Gastrocnemius medialis (tissue), 4 donors: ENCODE measurements at regions not wholly inside any gene's neighbourhood (a gene's known extent, or its start where the extent isn't known, plus 50 kb on each side); places are given as distances from the start of the nearest gene placed in this dataset.

Experiments used
- ATAC-seq, 2 donors: fragments of 150-250 bp; one replicate each; pipeline ENCODE4 v1.9.1; 2016
- DNase-seq, 2 donors: peaks; one replicate each; pipeline ENCODE4 v3.0.0-alpha.2; 2019
- H3K27ac ChIP-seq, 4 donors: fragments of 200-600 bp; sonication (generic); 1 replicate in 1 of 4; 2 replicates in 3 of 4; pipeline ENCODE4 v1.5.1; 2016 to 2018; ENCODE audit warnings: mild to moderate bottlenecking in 2 of 4, moderate library complexity in 1 of 4
- H3K27me3 ChIP-seq, 3 donors: fragments of 200-600 bp; sonication (generic) in 2 of 3; 1 replicate in 1 of 3; 2 replicates in 2 of 3; pipeline versions ENCODE4 v1.5.1 to v1.6.0; 2016 to 2019; ENCODE audit warnings: mild to moderate bottlenecking in 1 of 3, moderate library complexity in 1 of 3
- H3K36me3 ChIP-seq, 2 donors: fragments of 200-600 bp; sonication (generic) in 1 of 2; one replicate each; pipeline ENCODE4 v1.5.1; 2017 to 2018
- H3K4me1 ChIP-seq, 2 donors: fragments of 200-600 bp; sonication (generic) in 1 of 2; one replicate each; pipeline ENCODE4 v1.5.1; 2016 to 2017; ENCODE audit warnings: mild to moderate bottlenecking in 2 of 2
- H3K4me3 ChIP-seq, 4 donors: fragments of 200-600 bp; sonication (generic) in 3 of 4; 1 replicate in 1 of 4; 2 replicates in 3 of 4; pipeline ENCODE4 v1.5.1; 2016 to 2019; ENCODE audit warnings: mild to moderate bottlenecking in 2 of 4
- H3K9me3 ChIP-seq, 3 donors: fragments of 200-600 bp; sonication (generic) in 2 of 3; 1 replicate in 1 of 3; 2 replicates in 2 of 3; pipeline ENCODE4 v1.5.1; 2016 to 2019
- POLR2A ChIP-seq, 2 donors: fragments of 450-650 bp; IDR thresholded peaks; one replicate each; pipeline ENCODE4 v1.6.1; 2017; ENCODE audit warnings: antibody characterized with exemption in 2 of 2, mild to moderate bottlenecking in 2 of 2, moderate library complexity in 2 of 2
- in situ Hi-C, 4 donors: fragments of 200-750 bp; cut with MboI; loops; one replicate each; pipeline versions ENCODE4 v1.15.0 to v1.8.0; 2017; ENCODE audit warnings: low sequenced_read_pairs in 4 of 4
- intact Hi-C: fragments of 100-400 bp; cut with DNase I; formaldehyde crosslinking; loops from one replicate; pipeline ENCODE4 v1.15.1; 2023; ENCODE audit warnings: low total_unique reads
- TF ChIP-seq, protein P1 (sequence below), 5 experiments: fragments of 450-650 bp in 3 of 5; fragments of 200-600 bp in 2 of 5; sonication (generic) in 2 of 5; IDR thresholded peaks in 4 of 5; conservative IDR thresholded peaks in 1 of 5; 1 replicate in 4 of 5; 2 replicates in 1 of 5; pipeline ENCODE4 v1.5.1; 2016 to 2019; ENCODE audit warnings: antibody characterized with exemption in 5 of 5, mild to moderate bottlenecking in 3 of 5, moderate library complexity in 3 of 5

DNA sequence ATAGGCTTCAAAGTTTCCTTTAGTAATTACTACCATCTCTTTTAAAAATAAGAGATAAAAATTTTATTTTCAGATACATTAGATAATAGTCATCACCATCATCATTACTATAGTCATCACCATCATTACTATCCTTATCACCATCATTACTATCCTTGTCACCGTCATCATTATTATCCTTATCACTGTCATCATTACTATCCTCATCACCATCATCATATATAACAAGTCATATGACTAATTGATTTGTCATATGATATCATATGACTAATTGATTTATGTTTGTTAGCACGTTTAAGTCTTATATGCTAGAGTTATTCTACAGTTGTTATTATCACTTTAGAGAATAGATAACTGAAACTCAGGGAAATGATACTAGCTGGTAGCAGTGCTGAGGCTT, 382.1 kb upstream of the CDH18 start:
- intact Hi-C loops (no loop called here), in situ Hi-C loops (no loop called here)
- H3K4me3 ChIP-seq = no peak overlapping the region
- H3K27me3 ChIP-seq = no peaks in the 10 kb centered on the region
- no peaks in the 10 kb centered on the region for H3K9me3 ChIP-seq
- ATAC-seq (no peak), DNase-seq (no peak)
- H3K27ac ChIP-seq = no peak overlapping the region
- TF ChIP-seq, protein P1, sequence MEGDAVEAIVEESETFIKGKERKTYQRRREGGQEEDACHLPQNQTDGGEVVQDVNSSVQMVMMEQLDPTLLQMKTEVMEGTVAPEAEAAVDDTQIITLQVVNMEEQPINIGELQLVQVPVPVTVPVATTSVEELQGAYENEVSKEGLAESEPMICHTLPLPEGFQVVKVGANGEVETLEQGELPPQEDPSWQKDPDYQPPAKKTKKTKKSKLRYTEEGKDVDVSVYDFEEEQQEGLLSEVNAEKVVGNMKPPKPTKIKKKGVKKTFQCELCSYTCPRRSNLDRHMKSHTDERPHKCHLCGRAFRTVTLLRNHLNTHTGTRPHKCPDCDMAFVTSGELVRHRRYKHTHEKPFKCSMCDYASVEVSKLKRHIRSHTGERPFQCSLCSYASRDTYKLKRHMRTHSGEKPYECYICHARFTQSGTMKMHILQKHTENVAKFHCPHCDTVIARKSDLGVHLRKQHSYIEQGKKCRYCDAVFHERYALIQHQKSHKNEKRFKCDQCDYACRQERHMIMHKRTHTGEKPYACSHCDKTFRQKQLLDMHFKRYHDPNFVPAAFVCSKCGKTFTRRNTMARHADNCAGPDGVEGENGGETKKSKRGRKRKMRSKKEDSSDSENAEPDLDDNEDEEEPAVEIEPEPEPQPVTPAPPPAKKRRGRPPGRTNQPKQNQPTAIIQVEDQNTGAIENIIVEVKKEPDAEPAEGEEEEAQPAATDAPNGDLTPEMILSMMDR (IDR thresholded peaks at IDR 0.05 in 4 of 5, conservative IDR thresholded peaks at IDR 0.05 in 1 of 5) = no peak
- no peak for TF ChIP-seq POLR2A (IDR thresholded peaks at IDR 0.05)
- H3K4me1 ChIP-seq = no peaks in the 10 kb centered on the region
- H3K36me3 ChIP-seq = no peaks in the 10 kb centered on the region

DNA sequence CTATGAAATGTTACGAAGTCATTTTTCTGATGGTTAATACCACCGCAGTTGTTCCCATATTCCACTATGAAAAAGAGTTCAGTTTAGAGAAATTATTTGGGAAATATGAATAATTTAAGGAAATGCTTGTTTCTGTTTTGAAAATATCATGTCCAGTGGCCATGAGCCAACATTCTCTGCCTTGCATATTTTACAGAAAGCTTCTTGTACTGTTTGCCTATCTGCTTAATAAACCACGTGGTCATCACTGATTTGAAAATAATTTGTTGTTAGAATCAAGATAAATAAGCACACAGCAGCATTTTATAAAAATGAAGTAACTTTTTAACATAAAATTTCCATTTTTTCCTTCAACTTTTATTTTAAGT, 381.5 kb upstream of the CDH18 start:
- no peak overlapping the region for H3K4me3 ChIP-seq
- no peaks in the 10 kb centered on the region for H3K9me3 ChIP-seq
- intact Hi-C loops (no loop called here), in situ Hi-C loops (no loop called here)
- no peaks in the 10 kb centered on the region for H3K27me3 ChIP-seq
- no peak for ATAC-seq
- H3K4me1 ChIP-seq = no peaks in the 10 kb centered on the region
- H3K36me3 ChIP-seq = no peaks in the 10 kb centered on the region
- H3K27ac ChIP-seq = no peak overlapping the region
- TF ChIP-seq POLR2A (IDR thresholded peaks at IDR 0.05) = no peak
- TF ChIP-seq, protein P1 (IDR thresholded peaks at IDR 0.05 in 4 of 5, conservative IDR thresholded peaks at IDR 0.05 in 1 of 5) = no peak
- no peak for DNase-seq

DNA sequence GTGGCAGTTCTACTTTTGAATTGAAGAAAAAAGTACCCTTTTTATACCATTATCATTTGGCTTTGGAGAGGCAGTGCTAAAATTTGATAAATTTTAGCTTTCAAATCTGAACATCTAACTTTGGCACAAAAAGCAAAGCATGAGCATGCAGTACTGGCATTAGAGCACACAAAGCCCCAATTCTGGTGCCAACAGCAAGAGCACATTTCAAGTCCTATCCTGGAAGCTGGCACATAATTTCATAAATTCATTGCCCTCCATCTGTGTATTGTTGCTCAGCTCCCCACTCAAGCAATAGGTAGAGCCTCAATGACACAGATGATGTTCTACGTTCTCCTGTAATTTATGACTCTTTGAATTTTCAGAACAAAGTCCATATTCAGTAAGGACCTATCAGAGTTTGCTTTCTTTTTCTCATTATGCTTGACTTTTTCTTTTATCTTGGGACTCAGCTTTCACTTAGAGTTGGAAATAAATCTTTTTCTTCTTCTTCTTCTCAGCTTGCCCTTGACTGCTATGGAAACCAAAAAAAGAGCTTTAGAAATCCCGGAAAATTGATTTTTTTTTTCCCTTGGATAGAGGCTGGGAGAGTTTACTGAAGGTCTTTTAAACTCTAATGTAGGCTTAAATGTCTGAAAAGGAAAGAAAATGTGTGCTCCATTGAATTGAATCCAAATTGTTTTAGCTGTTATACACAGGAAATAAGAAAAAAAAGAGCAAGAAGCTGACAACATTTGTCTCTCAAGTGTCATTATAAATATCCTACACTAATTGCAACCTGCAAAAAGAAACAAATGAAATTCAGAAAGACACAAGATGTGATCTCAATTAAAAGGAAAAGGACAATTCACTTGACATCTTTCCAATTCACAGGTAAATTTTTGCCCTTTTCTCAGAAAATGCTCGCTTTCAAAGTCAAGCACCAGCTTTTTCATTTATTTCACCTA, 380.8 kb upstream of the CDH18 start:
- H3K9me3 ChIP-seq = no peaks in the 10 kb centered on the region
- no peaks in the 10 kb centered on the region for H3K4me1 ChIP-seq
- H3K27me3 ChIP-seq = no peaks in the 10 kb centered on the region
- intact Hi-C loops (no loop called here), in situ Hi-C loops (no loop called here)
- H3K27ac ChIP-seq = no peak overlapping the region
- DNase-seq (no peak), ATAC-seq (no peak)
- no peaks in the 10 kb centered on the region for H3K36me3 ChIP-seq
- H3K4me3 ChIP-seq = no peak overlapping the region
- TF ChIP-seq POLR2A (IDR thresholded peaks at IDR 0.05) = no peak
- TF ChIP-seq, protein P1 (IDR thresholded peaks at IDR 0.05 in 4 of 5, conservative IDR thresholded peaks at IDR 0.05 in 1 of 5) = no peak

DNA sequence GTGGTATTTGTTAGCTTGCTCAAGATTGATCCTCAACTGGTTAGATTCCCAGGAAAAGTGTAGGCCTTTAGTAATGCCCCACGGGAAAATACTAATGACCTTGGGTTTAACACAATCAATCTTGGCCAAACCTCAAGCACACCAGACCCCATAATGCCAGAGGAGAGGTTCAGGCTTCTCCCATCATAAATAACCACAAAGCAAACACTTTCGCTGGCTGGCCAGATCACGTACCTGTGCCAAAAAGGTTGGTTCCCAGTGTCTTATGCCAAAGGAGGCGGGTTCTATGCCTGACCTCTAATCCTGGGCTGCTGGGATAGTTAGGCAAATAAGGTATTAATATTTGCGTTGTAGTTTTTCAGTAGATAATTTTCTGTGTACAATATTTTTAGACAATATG, 379.2 kb upstream of the CDH18 start:
- Histone ChIP-seq H3K27ac (no peak overlapping the region), H3K9me3 (no peaks in the 10 kb centered on the region), H3K4me3 (no peak overlapping the region), H3K36me3 (no peaks in the 10 kb centered on the region), H3K4me1 (no peaks in the 10 kb centered on the region), H3K27me3 (no peaks in the 10 kb centered on the region)
- in situ Hi-C loops = no loop called here
- no peak for TF ChIP-seq POLR2A (IDR thresholded peaks at IDR 0.05)
- TF ChIP-seq, protein P1 (IDR thresholded peaks at IDR 0.05 in 4 of 5, conservative IDR thresholded peaks at IDR 0.05 in 1 of 5) = no peak
- DNase-seq (no peak), ATAC-seq (no peak)
- intact Hi-C loops = no loop called here
